Fibroblast of the conjunctiva (primary cell): ENCODE measurements at regions not wholly inside any gene's neighbourhood (a gene's known extent, or its start where the extent isn't known, plus 50 kb on each side); places are given as distances from the start of the nearest gene placed in this dataset.

ENCODE experiments used
- DNase-seq: peaks from one replicate; pipeline ENCODE4 v3.0.0-alpha.2; 2010; ENCODE audit warnings: low read depth

- DNase-seq: no peak
These were observed 518.5 kb downstream of the FGF9 start for GRCh38 chr13:22189176-22190048.

- no peak for DNase-seq
These were observed 522.2 kb downstream of the FGF9 start for GRCh38 chr13:22193070-22193469.

GRCh38 chr13:22194106-22194805, 523.4 kb downstream of the FGF9 start:
- DNase-seq: no peak

GRCh38 chr13:22195726-22196125, 524.9 kb downstream of the FGF9 start:
- no peak for DNase-seq

GRCh38 chr13:22196777-22197176, 525.9 kb downstream of the FGF9 start:
- DNase-seq: no peak

- no peak for DNase-seq
These were observed 527.1 kb downstream of the FGF9 start for GRCh38 chr13:22198001-22198400.

- DNase-seq: no peak
These were observed 527.9 kb downstream of the FGF9 start for GRCh38 chr13:22198641-22199217.

GRCh38 chr13:22200440-22200839, 529.6 kb downstream of the FGF9 start:
- DNase-seq: no peak

- DNase-seq: no peak
These were observed 530.6 kb downstream of the FGF9 start for GRCh38 chr13:22201375-22201925.

- DNase-seq: no peak
These were observed 539.5 kb downstream of the FGF9 start for GRCh38 chr13:22210134-22210930.

- no peak for DNase-seq
These were observed 541.0 kb downstream of the FGF9 start for GRCh38 chr13:22211876-22212275.

- DNase-seq: no peak
These were observed 541.7 kb downstream of the FGF9 start for GRCh38 chr13:22212576-22212975.

GRCh38 chr13:22214184-22214583, 543.3 kb downstream of the FGF9 start:
- no peak for DNase-seq

GRCh38 chr13:22218797-22219196, 547.9 kb downstream of the FGF9 start:
- no peak for DNase-seq

GRCh38 chr13:22219709-22220108, 548.8 kb downstream of the FGF9 start:
- no peak for DNase-seq

- no peak for DNase-seq
These were observed 549.6 kb downstream of the FGF9 start for GRCh38 chr13:22220151-22221135.

- DNase-seq: no peak
These were observed 552.5 kb downstream of the FGF9 start for GRCh38 chr13:22223411-22223810.

GRCh38 chr13:22226086-22226485, 555.2 kb downstream of the FGF9 start:
- no peak for DNase-seq

GRCh38 chr13:22227895-22228294, 557.0 kb downstream of the FGF9 start:
- no peak for DNase-seq

GRCh38 chr13:22229916-22230315, 559.0 kb downstream of the FGF9 start:
- DNase-seq: no peak

GRCh38 chr13:22232186-22232585, 561.3 kb downstream of the FGF9 start:
- no peak for DNase-seq
